H1 (cell line): ENCODE measurements at regions not wholly inside any gene's neighbourhood (a gene's known extent, or its start where the extent isn't known, plus 50 kb on each side); places are given as distances from the start of the nearest gene placed in this dataset.

Source experiments
- CTCF ChIA-PET: fragments of 300-600 bp; sonication (Branson Sonifier 250); formaldehyde crosslinking; loops from one replicate; lab custom pipeline; 2021; ENCODE audit not compliant: partially characterized antibody; lab: Charles Lee
- POLR2A ChIA-PET: fragments of 300-600 bp; sonication (Branson Sonifier 250); formaldehyde crosslinking; loops from one replicate; lab custom pipeline; 2021; ENCODE audit warnings: inconsistent platforms; ENCODE audit not compliant: partially characterized antibody; lab: Charles Lee
- DNase-seq, 2 experiments: peaks; one replicate each; pipeline versions ENCODE4 v3.0.0 to v3.0.0-alpha.2; 2010 to 2022; ENCODE audit warnings: low spot score in 2 of 2, low read depth in 1 of 2, mixed read lengths in 1 of 2
- FAIRE-seq: peaks from 2 replicates; lab custom pipeline; 2011; peaks lifted over from hg19 to GRCh38; lab: Jason Lieb, UNC
- H2AFZ ChIP-seq: 2 replicates; pipeline ENCODE4 v1.8.1; 2012; ENCODE audit warnings: low read length, inconsistent platforms
- H2AK5ac ChIP-seq: 2 replicates; pipeline ENCODE4 v1.6.1; 2013; ENCODE audit warnings: low read depth, low read length
- H2BK120ac ChIP-seq: replicated peaks from 2 replicates; pipeline ENCODE3; 2013; ENCODE audit warnings: low read depth, low read length, inconsistent platforms
- H2BK12ac ChIP-seq: 2 replicates; pipeline ENCODE4 v1.6.1; 2013; ENCODE audit warnings: low read depth, low read length
- H2BK15ac ChIP-seq: 2 replicates; pipeline ENCODE4 v1.6.1; 2013; ENCODE audit warnings: low read length
- H2BK20ac ChIP-seq: 2 replicates; pipeline ENCODE4 v1.6.1; 2013; ENCODE audit warnings: low read length
- H2BK5ac ChIP-seq: 2 replicates; pipeline ENCODE4 v1.6.1; 2013; ENCODE audit warnings: low read depth, low read length
- H3K14ac ChIP-seq: 2 replicates; pipeline ENCODE4 v1.6.1; 2013; ENCODE audit warnings: inconsistent platforms; ENCODE audit not compliant: insufficient read length
- H3K18ac ChIP-seq: 2 replicates; pipeline ENCODE4 v1.6.1; 2013; ENCODE audit warnings: low read length; ENCODE audit errors: extremely low read depth
- H3K23ac ChIP-seq: 2 replicates; pipeline ENCODE4 v1.6.1; 2013; ENCODE audit warnings: inconsistent platforms; ENCODE audit not compliant: insufficient read length
- H3K23me2 ChIP-seq: 2 replicates; pipeline ENCODE4 v1.6.1; 2013; ENCODE audit warnings: low read depth, low read length
- H3K27ac ChIP-seq: 2 replicates; pipeline ENCODE4 v1.6.1; 2011; ENCODE audit warnings: low read depth, low read length, inconsistent platforms
- H3K27me3 ChIP-seq, 4 experiments: replicated peaks in 1 of 4; 1 replicate in 1 of 4; 2 replicates in 3 of 4; pipeline versions ENCODE4 v1.6.1 to v1.8.1; 2011 to 2013; ENCODE audit warnings: low read length in 3 of 4, mild to moderate bottlenecking in 3 of 4, inconsistent platforms in 2 of 4, mixed read lengths in 2 of 4, moderate library complexity in 1 of 4; ENCODE audit not compliant: control insufficient read depth in 3 of 4, insufficient read depth in 3 of 4; ENCODE audit errors: extremely low read depth in 1 of 4
- H3K36me3 ChIP-seq, 4 experiments: 2 replicates each; pipeline versions ENCODE4 v1.6.1 to v1.8.1; 2011 to 2013; ENCODE audit warnings: mild to moderate bottlenecking in 4 of 4, low read length in 3 of 4, moderate library complexity in 2 of 4, control low read depth in 1 of 4, inconsistent platforms in 1 of 4; ENCODE audit not compliant: insufficient read depth in 4 of 4, control insufficient read depth in 2 of 4
- H3K4ac ChIP-seq: replicated peaks from 2 replicates; pipeline ENCODE3; 2013; ENCODE audit warnings: low read length, low read depth, mixed read lengths, inconsistent platforms; ENCODE audit not compliant: insufficient read length
- H3K4me1 ChIP-seq, 4 experiments: replicated peaks in 1 of 4; 1 replicate in 1 of 4; 2 replicates in 3 of 4; pipeline versions ENCODE4 v1.6.1 to v1.8.1; 2011 to 2013; ENCODE audit warnings: low read length in 3 of 4, inconsistent platforms in 2 of 4, mixed read lengths in 1 of 4; ENCODE audit not compliant: insufficient read depth in 4 of 4, control insufficient read depth in 3 of 4
- H3K4me2 ChIP-seq, 2 experiments: 2 replicates each; pipeline versions ENCODE4 v1.6.1 to v1.8.1; 2011 to 2013; ENCODE audit warnings: low read depth in 2 of 2, low read length in 2 of 2, control low read depth in 1 of 2, inconsistent platforms in 1 of 2, mild to moderate bottlenecking in 1 of 2; ENCODE audit not compliant: insufficient read depth in 1 of 2
- H3K4me3 ChIP-seq, 4 experiments: fragments of 200-600, 300-600 bp in 1 of 4; sonication (generic), shearing (Covaris generic), sonication (Bioruptor Twin) in 1 of 4; 2 replicates each; pipeline versions ENCODE4 v1.5.1 to v1.8.1; 2011 to 2016; ENCODE audit warnings: low read length in 4 of 4, low read depth in 3 of 4, control low read depth in 2 of 4, inconsistent platforms in 2 of 4, mild to moderate bottlenecking in 2 of 4, mixed read lengths in 1 of 4, moderate library complexity in 1 of 4; ENCODE audit not compliant: insufficient read depth in 2 of 4; ENCODE audit errors: extremely low read depth in 1 of 4
- H3K56ac ChIP-seq: replicated peaks from 2 replicates; pipeline ENCODE3; 2013; ENCODE audit warnings: low read depth, mild to moderate bottlenecking, mixed read lengths, low read length, inconsistent platforms; ENCODE audit not compliant: insufficient read length
- H3K79me1 ChIP-seq: 2 replicates; pipeline ENCODE4 v1.6.1; 2013; ENCODE audit warnings: low read depth, low read length, control low read depth
- H3K79me2 ChIP-seq, 2 experiments: 2 replicates each; pipeline versions ENCODE4 v1.6.1 to v1.8.1; 2012 to 2013; ENCODE audit warnings: low read length in 2 of 2, mild to moderate bottlenecking in 2 of 2, inconsistent platforms in 1 of 2; ENCODE audit not compliant: insufficient read depth in 2 of 2, control insufficient read depth in 1 of 2
- H3K9ac ChIP-seq, 4 experiments: replicated peaks in 1 of 4; 1 replicate in 1 of 4; 2 replicates in 3 of 4; pipeline versions ENCODE4 v1.6.1 to v1.8.1; 2011 to 2013; ENCODE audit warnings: low read depth in 3 of 4, low read length in 3 of 4, control low read depth in 2 of 4, mild to moderate bottlenecking in 2 of 4, moderate library complexity in 2 of 4, inconsistent platforms in 1 of 4; ENCODE audit errors: extremely low read depth in 1 of 4
- H3K9me3 ChIP-seq, 2 experiments: 2 replicates each; pipeline versions ENCODE4 v1.6.1 to v1.8.1; 2012 to 2013; ENCODE audit warnings: mild to moderate bottlenecking in 2 of 2, moderate library complexity in 2 of 2, control low read depth in 1 of 2, inconsistent platforms in 1 of 2, low read depth in 1 of 2, low read length in 1 of 2, mixed read lengths in 1 of 2; ENCODE audit not compliant: insufficient read depth in 2 of 2
- H4K20me1 ChIP-seq, 2 experiments: replicated peaks in 1 of 2; 2 replicates each; pipeline versions ENCODE3 to v1.8.1; 2011 to 2013; ENCODE audit warnings: inconsistent platforms in 2 of 2, low read length in 2 of 2, mild to moderate bottlenecking in 1 of 2; ENCODE audit not compliant: insufficient read depth in 2 of 2, control insufficient read depth in 1 of 2
- H4K5ac ChIP-seq: 2 replicates; pipeline ENCODE4 v1.6.1; 2013; ENCODE audit warnings: low read length, low read depth, mixed read lengths, inconsistent platforms; ENCODE audit not compliant: insufficient read length
- H4K8ac ChIP-seq: 2 replicates; pipeline ENCODE4 v1.8.0; 2013; ENCODE audit warnings: mild to moderate bottlenecking, moderate library complexity, low read length, inconsistent platforms; ENCODE audit not compliant: insufficient read depth; ENCODE audit errors: extremely low read depth
- H4K91ac ChIP-seq: replicated peaks from 2 replicates; pipeline ENCODE3; 2013; ENCODE audit warnings: low read length, mixed read lengths, inconsistent platforms; ENCODE audit not compliant: insufficient read length
- SIX5 ChIP-seq: IDR thresholded peaks from 2 replicates; pipeline ENCODE4 v1.6.1; 2011; ENCODE audit warnings: mild to moderate bottlenecking, low read depth, low read length
- SUZ12 ChIP-seq: fragments of 200-600 bp; sonication (generic); IDR thresholded peaks from 2 replicates; pipeline ENCODE4 v1.6.1; 2012; ENCODE audit warnings: mild to moderate bottlenecking, inconsistent platforms, low read length, moderate library complexity, mixed read lengths
- WGBS, 2 experiments: shearing (Covaris generic) in 1 of 2; methylation state at CpG; one replicate each; pipeline versions ENCODE4 v1.1.6 to v1.1.7; 2013 to 2015; ENCODE audit warnings: low lambda C conversion rate in 2 of 2, mixed read lengths in 2 of 2, inconsistent platforms in 1 of 2, low coverage in 1 of 2, missing lambda C conversion rate in 1 of 2; ENCODE audit not compliant: insufficient replicate concordance in 2 of 2, insufficient coverage in 1 of 2, insufficient read length in 1 of 2; ENCODE audit errors: extremely low coverage in 1 of 2, missing lambda C conversion rate in 1 of 2; 5-methylcytosine and 5-hydroxymethylcytosine counted together

DNA sequence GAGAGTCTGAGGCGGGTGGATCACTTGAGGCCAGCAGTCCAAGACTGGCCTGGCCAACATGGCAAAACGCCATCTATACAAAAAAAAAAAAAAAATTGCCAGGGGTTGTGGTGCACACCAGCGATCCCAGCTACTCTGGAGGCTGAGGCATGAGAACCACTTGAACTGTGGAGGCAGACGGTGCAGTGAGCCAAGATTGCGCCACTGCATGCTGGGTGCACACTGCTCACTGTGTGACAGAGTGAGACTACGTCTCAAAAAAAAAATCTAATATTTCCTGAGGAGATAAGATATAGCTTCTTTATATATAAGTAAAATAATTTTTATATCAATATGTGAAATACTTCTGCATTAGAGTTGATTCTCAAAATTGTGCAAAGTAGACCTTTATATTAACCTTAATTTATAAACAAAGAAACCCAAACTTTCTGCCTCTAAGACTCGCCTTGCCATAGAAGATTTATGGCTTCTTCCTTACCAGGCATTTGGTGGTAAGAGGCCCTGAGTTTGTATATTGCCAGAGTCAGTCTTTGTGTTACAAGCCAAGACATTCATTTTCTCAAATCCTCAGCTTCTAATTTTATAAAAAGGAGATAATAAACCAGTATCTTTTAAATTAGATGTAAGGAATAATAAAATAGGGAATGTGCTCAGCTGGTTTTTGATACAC, 1226.7 kb downstream of the FLRT2 start:
- H3K14ac ChIP-seq: no peak overlapping the region
- CTCF ChIA-PET: interaction anchor here (1.2 kb wide), 1 partner anchor 9 kb away, joined by 4 read pairs; no protein-coding TSS in a partner anchor
- H3K18ac ChIP-seq: no peak overlapping the region
- no peak overlapping the region for H2AK5ac ChIP-seq
- no peaks in the 10 kb centered on the region for H4K20me1 ChIP-seq
- H4K91ac ChIP-seq: no peak overlapping the region
- H2AFZ ChIP-seq: no peak overlapping the region
- H3K9ac ChIP-seq: no peak overlapping the region
- peaks cover 7 to 13% of the 10 kb centered on the region in 2 experiments; a peak in 2 of 4 replicates for H3K9me3 ChIP-seq
- no peak overlapping the region for H2BK15ac ChIP-seq
- peaks cover 0 to 1% (median 0%) of the 10 kb centered on the region in 4 experiments; a peak in 1 of 7 replicates for H3K27me3 ChIP-seq
- H3K23ac ChIP-seq: no peak overlapping the region
- H3K36me3 ChIP-seq: no peaks in the 10 kb centered on the region; a peak in 1 of 8 replicates
- H3K4me1 ChIP-seq: no peaks in the 10 kb centered on the region
- no peaks in the 10 kb centered on the region for H3K79me2 ChIP-seq
- H2BK120ac ChIP-seq: no peak overlapping the region
- H2BK5ac ChIP-seq: no peak overlapping the region
- no peak for FAIRE-seq
- TF ChIP-seq SUZ12 (no peak), SIX5 (no peak)
- no peaks in the 10 kb centered on the region for H3K23me2 ChIP-seq
- no peak overlapping the region for H3K27ac ChIP-seq
- DNase-seq: no peak
- no peak overlapping the region for H2BK12ac ChIP-seq
- 93% methylated on average over 7 of the region's 7 CpGs; no CpG with 5 or more reads in 1 of the 2 experiments for WGBS, 2 experiments
- H2BK20ac ChIP-seq: no peak overlapping the region
- H3K4me2 ChIP-seq: no peak overlapping the region
- no peak overlapping the region for H4K5ac ChIP-seq
- no peak overlapping the region for H3K4ac ChIP-seq
- no peak overlapping the region for H3K56ac ChIP-seq
- H4K8ac ChIP-seq: no peak overlapping the region
- no peaks in the 10 kb centered on the region for H3K79me1 ChIP-seq
- H3K4me3 ChIP-seq: no peak overlapping the region
- POLR2A ChIA-PET: no interaction called here
